ENCODE measurements at regions not wholly inside any gene's neighbourhood (a gene's known extent, or its start where the extent isn't known, plus 50 kb on each side); places are given as distances from the start of the nearest gene placed in this dataset.

GRCh38 chr18:66838340-66838987 is 234.6 kb upstream of the CDH19 start:
- no peaks in the 10 kb centered on the region for H3K9me2 ChIP-seq (ENCODE audit: insufficient read depth)
- no peak overlapping the region for H2AFZ ChIP-seq (ENCODE audit: low read depth, low read length, poor library complexity, severe bottlenecking)
- no peak overlapping the region for H3K27ac ChIP-seq (ENCODE audit: low read depth, low read length)
- no TSS peak for BruUV-seq (replicated peaks)
- no peaks in the 10 kb centered on the region; the same call in 1 of the 2 replicates for H4K20me1 ChIP-seq (ENCODE audit: insufficient read depth)
- no peak overlapping the region for H3K9ac ChIP-seq (ENCODE audit: low read length)
- TF ChIP-seq EGR1 (IDR thresholded peaks at IDR 0.05; ENCODE audit: low read depth) = no peak
- TF ChIP-seq ATF3 (IDR thresholded peaks at IDR 0.05) = no peak
- TF ChIP-seq RAD21 (IDR thresholded peaks at IDR 0.05; ENCODE audit: low read depth) = no peak
- TF ChIP-seq CTCF (IDR thresholded peaks at IDR 0.05 in 2 of 3, conservative IDR thresholded peaks at IDR 0.05 in 1 of 3; ENCODE audit: borderline replicate concordance in 1 of 3, insufficient read depth in 1 of 3, low read depth in 2 of 3, low read length in 2 of 3) = no peak
- TF ChIP-seq EZH2phosphoT487 (IDR thresholded peaks at IDR 0.05; ENCODE audit: borderline replicate concordance) = no peak
- no peak for TF ChIP-seq CEBPB (IDR thresholded peaks at IDR 0.05; ENCODE audit: low read depth)
- TF ChIP-seq, protein P1, sequence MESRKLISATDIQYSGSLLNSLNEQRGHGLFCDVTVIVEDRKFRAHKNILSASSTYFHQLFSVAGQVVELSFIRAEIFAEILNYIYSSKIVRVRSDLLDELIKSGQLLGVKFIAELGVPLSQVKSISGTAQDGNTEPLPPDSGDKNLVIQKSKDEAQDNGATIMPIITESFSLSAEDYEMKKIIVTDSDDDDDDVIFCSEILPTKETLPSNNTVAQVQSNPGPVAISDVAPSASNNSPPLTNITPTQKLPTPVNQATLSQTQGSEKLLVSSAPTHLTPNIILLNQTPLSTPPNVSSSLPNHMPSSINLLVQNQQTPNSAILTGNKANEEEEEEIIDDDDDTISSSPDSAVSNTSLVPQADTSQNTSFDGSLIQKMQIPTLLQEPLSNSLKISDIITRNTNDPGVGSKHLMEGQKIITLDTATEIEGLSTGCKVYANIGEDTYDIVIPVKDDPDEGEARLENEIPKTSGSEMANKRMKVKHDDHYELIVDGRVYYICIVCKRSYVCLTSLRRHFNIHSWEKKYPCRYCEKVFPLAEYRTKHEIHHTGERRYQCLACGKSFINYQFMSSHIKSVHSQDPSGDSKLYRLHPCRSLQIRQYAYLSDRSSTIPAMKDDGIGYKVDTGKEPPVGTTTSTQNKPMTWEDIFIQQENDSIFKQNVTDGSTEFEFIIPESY (IDR thresholded peaks at IDR 0.05; ENCODE audit: extremely low read depth, insufficient replicate concordance, low read length) = no peak
- TF ChIP-seq ZFX (IDR thresholded peaks at IDR 0.05) = no peak
- no peak for TF ChIP-seq POLR2AphosphoS5 (IDR thresholded peaks at IDR 0.05; ENCODE audit: low read depth, low read length)
- no peak for TF ChIP-seq SIN3A (IDR thresholded peaks at IDR 0.05; ENCODE audit: low read depth)
- no peak for TF ChIP-seq SP1 (IDR thresholded peaks at IDR 0.05; ENCODE audit: low read depth)
- no peak for TF ChIP-seq ZNF274 (IDR thresholded peaks at IDR 0.05; ENCODE audit: low read depth, low read length)
- no peak for TF ChIP-seq POLR2A (IDR thresholded peaks at IDR 0.05; ENCODE audit: borderline replicate concordance, extremely low read depth, insufficient read depth, insufficient read length)
- no peak for TF ChIP-seq SRF (IDR thresholded peaks at IDR 0.05; ENCODE audit: low read depth)
- TF ChIP-seq ELF1 (IDR thresholded peaks at IDR 0.05; ENCODE audit: borderline replicate concordance, low read depth) = no peak
- no peak for TF ChIP-seq TCF7L2 (IDR thresholded peaks at IDR 0.05; ENCODE audit: borderline replicate concordance, extremely low read depth, insufficient read depth, insufficient read length)
- TF ChIP-seq YY1 (IDR thresholded peaks at IDR 0.05; ENCODE audit: extremely low read depth, insufficient replicate concordance, low read depth, low read length) = no peak
- H3K4me3 ChIP-seq (replicated peaks in 1 of 2; ENCODE audit: low read depth in 1 of 2, low read length in 2 of 2) = no peak overlapping the region
- no peak overlapping the region for H3K4me2 ChIP-seq (ENCODE audit: low read length)
- DNase-seq (ENCODE audit: low read depth, low spot score) (no peak), ATAC-seq (no peak)
- no peaks in the 10 kb centered on the region for H3K36me3 ChIP-seq (ENCODE audit: control insufficient read depth in 1 of 2, insufficient read depth in 2 of 2, low read length in 2 of 2)
- RAD21 ChIA-PET (ENCODE audit: low non-redundant PET in 1 of 2, low total read pairs in 2 of 2, uncharacterized antibody in 2 of 2, unreplicated experiment in 2 of 2) = no interaction called here
- no peaks in the 10 kb centered on the region for H3K4me1 ChIP-seq (ENCODE audit: control insufficient read depth in 1 of 2, insufficient read depth in 2 of 2, low read length in 2 of 2)
- POLR2A ChIA-PET = no interaction called here
- intact Hi-C loops (cut with micrococcal nuclease) = no loop called here
- H3K9me3 ChIP-seq (ENCODE audit: control insufficient read depth in 1 of 2, insufficient read depth in 1 of 2, low read depth in 1 of 2, low read length in 2 of 2) = peaks cover 5 to 23% of the 10 kb centered on the region in 2 experiments
- no peaks in the 10 kb centered on the region for H3K27me3 ChIP-seq (ENCODE audit: insufficient read depth, low read length)
- H3K79me2 ChIP-seq (ENCODE audit: insufficient read depth, low read length) = no peaks in the 10 kb centered on the region
- CTCF ChIA-PET = no interaction called here

Data from HCT116 (cell line).